Ishikawa (cell line): ENCODE measurements at regions not wholly inside any gene's neighbourhood (a gene's known extent, or its start where the extent isn't known, plus 50 kb on each side); places are given as distances from the start of the nearest gene placed in this dataset.

Source experiments
- CEBPB ChIP-seq: IDR thresholded peaks from 2 replicates; pipeline ENCODE4 v1.6.1; 2012
- CREB1 ChIP-seq: IDR thresholded peaks from 2 replicates; pipeline ENCODE4 v1.6.1; 2012; ENCODE audit warnings: low read depth
- EP300 ChIP-seq: IDR thresholded peaks from 2 replicates; pipeline ENCODE4 v1.6.1; 2012; ENCODE audit warnings: borderline replicate concordance
- MAX ChIP-seq: IDR thresholded peaks from 2 replicates; pipeline ENCODE4 v1.6.1; 2012
- NFIC ChIP-seq: IDR thresholded peaks from 2 replicates; pipeline ENCODE4 v1.6.1; 2012
- RAD21 ChIP-seq: IDR thresholded peaks from 2 replicates; pipeline ENCODE4 v1.6.1; 2012; ENCODE audit warnings: low read depth
- REST ChIP-seq: IDR thresholded peaks from 2 replicates; pipeline ENCODE4 v1.6.1; 2012; ENCODE audit warnings: low read depth, mild to moderate bottlenecking
- TAF1 ChIP-seq: IDR thresholded peaks from 2 replicates; pipeline ENCODE4 v1.6.1; 2012; ENCODE audit warnings: low read depth, mild to moderate bottlenecking
- TEAD4 ChIP-seq: IDR thresholded peaks from 2 replicates; pipeline ENCODE4 v1.6.1; 2012
- YY1 ChIP-seq: IDR thresholded peaks from 2 replicates; pipeline ENCODE4 v1.6.1; 2012; ENCODE audit warnings: low read depth

GRCh38 chr2:228479014-228479413 is 297.5 kb upstream of the SPHKAP start:
- no peak for TF ChIP-seq RAD21
- no peak for TF ChIP-seq TEAD4
- TF ChIP-seq EP300: no peak
- TF ChIP-seq MAX: no peak
- TF ChIP-seq CREB1: no peak
- no peak for TF ChIP-seq CEBPB
- no peak for TF ChIP-seq TAF1
- TF ChIP-seq NFIC: no peak
- TF ChIP-seq YY1: no peak
- TF ChIP-seq REST: no peak
